ENCODE measurements at regions not wholly inside any gene's neighbourhood (a gene's known extent, or its start where the extent isn't known, plus 50 kb on each side); places are given as distances from the start of the nearest gene placed in this dataset.

DNA sequence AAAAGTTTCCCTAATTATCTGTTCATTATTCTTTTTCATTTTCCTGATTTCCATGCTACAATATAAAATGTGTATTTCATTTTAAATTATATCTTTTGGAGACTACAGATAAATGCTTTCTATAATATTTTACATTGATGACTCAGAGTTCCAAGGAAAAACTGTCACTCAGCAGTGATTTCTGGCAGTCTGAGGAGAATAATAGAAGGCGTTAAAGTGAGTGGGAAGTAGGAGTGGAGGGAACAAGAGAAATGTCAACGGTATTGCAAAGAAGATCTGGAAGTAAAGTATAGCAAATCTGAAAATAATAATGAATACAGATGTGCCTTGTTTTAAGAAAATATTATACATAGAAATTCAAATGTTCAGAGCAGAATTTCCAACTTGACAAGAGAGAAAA is 293.6 kb upstream of the PITX2 start:
- ChIA-PET POLR2A (no interaction called here), CTCF (no interaction called here), RAD21 (ENCODE audit: unreplicated experiment) (no interaction called here), SMC1A (ENCODE audit: uncharacterized antibody, unreplicated experiment) (no interaction called here)
- FAIRE-seq: no peak
- no peak for ATAC-seq
- H3K79me2 ChIP-seq (ENCODE audit: control insufficient read depth, insufficient read depth, low read length): no peaks in the 10 kb centered on the region
- no peak for DNase-seq (ENCODE audit: low read depth, low spot score)
- H3K9me3 ChIP-seq (replicated peaks; ENCODE audit: control insufficient read depth, insufficient read depth, low read length): no peaks in the 10 kb centered on the region
- H3K4me1 ChIP-seq (ENCODE audit: control insufficient read depth, insufficient read depth, low read length): no peaks in the 10 kb centered on the region
- no TSS peak for BruUV-seq (replicated peaks)
- H3K9ac ChIP-seq (ENCODE audit: control insufficient read depth, insufficient read depth, low read length): no peak overlapping the region
- no peak overlapping the region for H3K27ac ChIP-seq (ENCODE audit: control insufficient read depth, insufficient read depth)
- intact Hi-C loops (cut with micrococcal nuclease; ENCODE audit: unreplicated experiment): no loop called here
- H3K27me3 ChIP-seq (replicated peaks in 1 of 2; ENCODE audit: control insufficient read depth in 2 of 2, insufficient read depth in 2 of 2, low read length in 1 of 2): no peaks in the 10 kb centered on the region; a peak in 1 of 4 replicates
- H3K36me3 ChIP-seq (ENCODE audit: control insufficient read depth in 2 of 2, insufficient read depth in 2 of 2, low read length in 1 of 2): no peaks in the 10 kb centered on the region
- in situ Hi-C loops (cut with MboI): no loop called here
- H3K4me3 ChIP-seq: no peak overlapping the region
- no peak overlapping the region for H2AFZ ChIP-seq (ENCODE audit: control insufficient read depth, low read depth, low read length)
- TF ChIP-seq ZNF274 (IDR thresholded peaks at IDR 0.05; ENCODE audit: insufficient read depth, insufficient read length): no peak
- no peak for TF ChIP-seq SMAD1 (IDR thresholded peaks at IDR 0.05; ENCODE audit: low read depth, partially characterized antibody)
- no peak for TF ChIP-seq PBX3 (IDR thresholded peaks at IDR 0.05; ENCODE audit: insufficient replicate concordance, low read depth, low read length)
- TF ChIP-seq HCFC1 (IDR thresholded peaks at IDR 0.05; ENCODE audit: low read length): no peak
- no peak for TF ChIP-seq JUND (IDR thresholded peaks at IDR 0.05; ENCODE audit: low read depth, low read length)
- TF ChIP-seq HDAC6 (IDR thresholded peaks at IDR 0.05; ENCODE audit: unreplicated experiment): no peak
- no peak overlapping the region for H3K4me2 ChIP-seq (ENCODE audit: control insufficient read depth, insufficient read depth)
- 2% methylated on average over 2 of the region's 2 CpGs for WGBS (ENCODE audit: insufficient coverage, insufficient replicate concordance, low lambda C conversion rate, missing lambda C conversion rate)
- no peaks in the 10 kb centered on the region for H4K20me1 ChIP-seq (ENCODE audit: control insufficient read depth, insufficient read depth)

DNA sequence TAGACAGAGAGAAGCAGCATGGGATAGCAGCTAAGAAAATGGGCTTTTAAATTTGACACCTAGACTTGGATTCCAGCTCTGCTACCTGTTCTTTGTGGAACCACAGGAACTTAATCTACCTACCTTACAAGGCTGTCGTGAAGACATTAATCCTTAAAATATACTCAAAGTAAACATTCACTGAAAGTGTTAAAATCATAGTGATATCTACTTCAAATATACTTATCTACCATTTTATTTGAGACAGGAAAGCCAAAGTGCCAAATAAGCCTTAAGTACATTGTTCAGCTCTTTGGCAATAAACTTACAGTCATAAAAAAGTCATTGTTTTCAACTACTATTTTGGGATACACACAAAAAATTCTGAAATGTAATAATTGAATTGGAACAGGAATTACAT is 295.0 kb upstream of the PITX2 start:
- WGBS (ENCODE audit: insufficient coverage, insufficient replicate concordance, low lambda C conversion rate, missing lambda C conversion rate): 5% methylated on average over 1 of the region's 1 CpG
- no peak for FAIRE-seq

More for the DNA sequence above, 295.0 kb upstream of the PITX2 start:
- Histone ChIP-seq H3K27ac (ENCODE audit: control insufficient read depth, insufficient read depth) (no peak overlapping the region), H2AFZ (ENCODE audit: control insufficient read depth, low read depth, low read length) (no peak overlapping the region), H3K4me3 (no peak overlapping the region), H4K20me1 (ENCODE audit: control insufficient read depth, insufficient read depth) (no peaks in the 10 kb centered on the region), H3K36me3 (ENCODE audit: control insufficient read depth in 2 of 2, insufficient read depth in 2 of 2, low read length in 1 of 2) (no peaks in the 10 kb centered on the region), H3K27me3 (replicated peaks in 1 of 2; ENCODE audit: control insufficient read depth in 2 of 2, insufficient read depth in 2 of 2, low read length in 1 of 2) (no peaks in the 10 kb centered on the region; a peak in 1 of 4 replicates), H3K9me3 (replicated peaks; ENCODE audit: control insufficient read depth, insufficient read depth, low read length) (no peaks in the 10 kb centered on the region), H3K79me2 (ENCODE audit: control insufficient read depth, insufficient read depth, low read length) (no peaks in the 10 kb centered on the region), H3K4me1 (ENCODE audit: control insufficient read depth, insufficient read depth, low read length) (no peaks in the 10 kb centered on the region), H3K4me2 (ENCODE audit: control insufficient read depth, insufficient read depth) (no peak overlapping the region), H3K9ac (ENCODE audit: control insufficient read depth, insufficient read depth, low read length) (no peak overlapping the region)
- BruUV-seq (replicated peaks): no TSS peak
- intact Hi-C loops (cut with micrococcal nuclease; ENCODE audit: unreplicated experiment): no loop called here
- CTCF ChIA-PET: interaction anchor here (0.6 kb wide), 1 partner anchor 53 kb away, joined by 3 read pairs; no protein-coding TSS in a partner anchor
- RAD21 ChIA-PET (ENCODE audit: unreplicated experiment): no interaction called here
- DNase-seq (ENCODE audit: low read depth, low spot score) (no peak), ATAC-seq (no peak)
- TF ChIP-seq POLR2AphosphoS2 (IDR thresholded peaks at IDR 0.05; ENCODE audit: low read depth, low read length): no peak
- in situ Hi-C loops (cut with MboI): no loop called here
- SMC1A ChIA-PET (ENCODE audit: uncharacterized antibody, unreplicated experiment): no interaction called here
- POLR2A ChIA-PET: no interaction called here
